ENCODE measurements at regions not wholly inside any gene's neighbourhood (a gene's known extent, or its start where the extent isn't known, plus 50 kb on each side); places are given as distances from the start of the nearest gene placed in this dataset.

- TF ChIP-seq CTCF (IDR thresholded peaks at IDR 0.05) (no peak), POLR2A (IDR thresholded peaks at IDR 0.05) (no peak), EP300 (IDR thresholded peaks at IDR 0.05) (no peak)
These were observed 729.7 kb downstream of the BRD1 start for GRCh38 chr22:49097966-49098365.
